K562 (cell line): ENCODE measurements at regions not wholly inside any gene's neighbourhood (a gene's known extent, or its start where the extent isn't known, plus 50 kb on each side); places are given as distances from the start of the nearest gene placed in this dataset.

Source experiments
- BDP1 ChIP-seq: IDR thresholded peaks from 3 replicates; pipeline ENCODE4 v1.6.1; 2011; ENCODE audit not compliant: insufficient read length, insufficient read depth
- CBX1 ChIP-seq: sonication (generic); IDR thresholded peaks from 2 replicates; pipeline ENCODE4 v1.6.1; 2016; ENCODE audit warnings: antibody characterized with exemption, low read depth, mild to moderate bottlenecking
- FOXK2 ChIP-seq, 2 experiments: fragments of 450-650 bp; IDR thresholded peaks in 1 of 2; conservative IDR thresholded peaks in 1 of 2; 2 replicates each; pipeline ENCODE4 v1.6.1; 2016; ENCODE audit warnings: low read depth in 2 of 2, mild to moderate bottlenecking in 1 of 2
- GTF2F1 ChIP-seq: IDR thresholded peaks from 2 replicates; pipeline ENCODE4 v1.6.1; 2011; ENCODE audit warnings: low read depth, low read length, improper control_type of control experiment
- KDM1A ChIP-seq, 2 experiments: fragments of 450-650 bp; IDR thresholded peaks; 2 replicates each; pipeline ENCODE4 v1.6.1; 2016; ENCODE audit warnings: mild to moderate bottlenecking in 2 of 2
- MTA2 ChIP-seq: fragments of 450-650 bp; IDR thresholded peaks from 2 replicates; pipeline ENCODE4 v1.6.1; 2016; ENCODE audit warnings: low read depth
- NCOA6 ChIP-seq: fragments of 450-650 bp; IDR thresholded peaks from 2 replicates; pipeline ENCODE4 v1.6.1; 2017; ENCODE audit warnings: mild to moderate bottlenecking
- NCOR1 ChIP-seq: fragments of 450-650 bp; IDR thresholded peaks from 2 replicates; pipeline ENCODE4 v1.6.1; 2016; ENCODE audit warnings: mild to moderate bottlenecking, moderate library complexity
- POLR2AphosphoS5 ChIP-seq: IDR thresholded peaks from 2 replicates; pipeline ENCODE4 v1.6.1; 2011; ENCODE audit warnings: mild to moderate bottlenecking, low read depth, low read length, moderate library complexity; ENCODE audit not compliant: control insufficient read depth, insufficient read depth
- SMAD1 ChIP-seq: fragments of 150-350 bp; IDR thresholded peaks from 2 replicates; pipeline ENCODE4 v1.6.1; 2014; ENCODE audit warnings: low read length, low read depth; ENCODE audit not compliant: partially characterized antibody
- TF ChIP-seq, protein P1 (sequence below): fragments of 450-650 bp; conservative IDR thresholded peaks from 2 replicates; pipeline ENCODE4 v1.6.1; 2016; ENCODE audit warnings: missing genetic modification characterization, low read depth, mild to moderate bottlenecking, missing compliant biosample characterization, moderate library complexity

DNA sequence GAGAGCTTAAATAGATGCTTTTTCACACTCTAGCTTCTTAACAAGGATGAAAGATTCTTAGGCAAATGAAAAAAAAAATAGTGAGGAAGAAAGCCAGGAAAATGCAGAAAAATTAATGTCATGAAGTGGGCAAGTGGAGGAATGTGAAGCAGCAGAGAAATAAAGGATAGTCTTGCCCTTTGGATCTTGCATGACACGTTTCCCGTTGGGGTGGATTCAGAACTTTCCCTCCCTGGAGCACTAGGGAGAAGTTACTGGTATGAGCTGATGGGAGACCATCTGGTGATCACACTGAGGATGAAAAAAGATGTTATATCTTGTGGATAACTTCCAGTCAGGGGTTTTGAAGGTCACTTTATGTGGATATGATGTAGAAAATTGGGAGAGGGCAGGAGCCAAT lies 361.8 kb upstream of the ROPN1 start:
- no peak for TF ChIP-seq BDP1
- no peak for TF ChIP-seq MTA2
- no peak for TF ChIP-seq NCOR1
- no peak for TF ChIP-seq FOXK2 (conservative IDR thresholded peaks at IDR 0.05 in 1 of 2, IDR thresholded peaks at IDR 0.05 in 1 of 2; ENCODE audit: low read depth in 2 of 2)
- TF ChIP-seq, protein P1, sequence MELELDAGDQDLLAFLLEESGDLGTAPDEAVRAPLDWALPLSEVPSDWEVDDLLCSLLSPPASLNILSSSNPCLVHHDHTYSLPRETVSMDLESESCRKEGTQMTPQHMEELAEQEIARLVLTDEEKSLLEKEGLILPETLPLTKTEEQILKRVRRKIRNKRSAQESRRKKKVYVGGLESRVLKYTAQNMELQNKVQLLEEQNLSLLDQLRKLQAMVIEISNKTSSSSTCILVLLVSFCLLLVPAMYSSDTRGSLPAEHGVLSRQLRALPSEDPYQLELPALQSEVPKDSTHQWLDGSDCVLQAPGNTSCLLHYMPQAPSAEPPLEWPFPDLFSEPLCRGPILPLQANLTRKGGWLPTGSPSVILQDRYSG: no peak
- no peak for TF ChIP-seq NCOA6
- no peak for TF ChIP-seq CBX1
- TF ChIP-seq SMAD1: no peak
- no peak for TF ChIP-seq KDM1A (IDR thresholded peaks at IDR 0.05)
- TF ChIP-seq POLR2AphosphoS5: no peak
- TF ChIP-seq GTF2F1: no peak
